ENCODE measurements at regions not wholly inside any gene's neighbourhood (a gene's known extent, or its start where the extent isn't known, plus 50 kb on each side); places are given as distances from the start of the nearest gene placed in this dataset.
"Not testable (repeated sequence)": the region's sequence is repeated elsewhere in the genome, so short reads cannot be mapped to it uniquely, and the experiment has no call there.

DNA sequence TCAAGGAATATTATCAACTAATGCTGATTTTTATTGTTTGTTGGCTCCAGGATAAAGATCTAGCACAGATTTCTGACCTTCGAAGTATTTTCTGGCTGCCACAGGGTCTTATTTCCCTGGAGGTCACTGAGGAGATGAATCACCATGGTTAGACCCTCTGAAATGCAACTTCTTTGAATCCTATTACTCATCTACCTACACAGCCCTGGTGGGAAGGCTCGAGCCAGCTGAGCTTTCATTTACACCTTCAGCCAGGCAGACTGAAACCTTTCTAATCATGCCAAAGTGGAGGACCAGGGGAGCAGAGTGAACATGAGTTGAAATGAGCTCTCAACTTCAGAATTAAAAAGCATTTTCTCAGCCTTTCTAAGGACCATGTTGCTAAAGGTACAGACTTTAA lies 130.5 kb downstream of the SMIM20 start:
- no peak for DNase-seq (ENCODE audit: low spot score)

DNA sequence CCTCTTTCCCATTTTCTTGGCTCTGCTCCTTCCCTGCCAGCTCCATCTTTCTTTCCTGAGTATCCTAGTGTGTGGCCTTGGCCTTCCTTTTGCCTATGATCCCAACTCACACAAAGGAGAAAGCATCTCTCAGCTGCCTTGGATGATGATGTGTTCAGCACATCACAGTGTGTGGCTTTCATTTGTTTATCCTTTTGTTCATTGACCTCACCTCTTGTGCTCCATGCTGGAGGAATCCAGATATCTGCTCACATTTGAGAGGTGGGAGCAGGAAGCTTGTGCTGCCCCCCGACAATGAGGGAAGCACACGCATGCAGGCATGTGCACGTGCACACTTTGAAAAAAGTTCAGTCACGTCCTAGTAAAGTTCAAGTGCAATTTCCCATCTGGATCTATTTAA lies 131.0 kb downstream of the SMIM20 start:
- DNase-seq (ENCODE audit: low spot score): no peak

DNA sequence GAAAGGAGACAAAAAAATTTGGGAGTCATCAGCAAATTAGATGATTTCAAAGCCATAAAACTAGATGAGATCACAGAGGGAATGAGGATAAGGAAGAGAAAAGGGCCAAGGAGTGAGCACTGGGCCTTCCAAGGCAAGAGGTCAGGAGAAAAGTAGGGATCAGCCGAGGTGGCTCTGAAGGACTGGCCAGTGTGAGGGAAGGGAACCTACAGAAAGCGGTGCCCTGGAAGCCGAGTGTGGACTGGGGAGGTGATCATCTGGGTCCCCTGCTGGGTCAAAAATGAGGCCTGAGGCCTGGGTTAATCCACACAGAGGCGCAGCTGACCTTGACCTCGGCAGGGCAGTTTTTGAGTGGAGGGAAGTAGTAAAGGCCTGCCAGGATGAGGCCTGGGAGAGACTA lies 133.8 kb downstream of the SMIM20 start:
- DNase-seq (ENCODE audit: low spot score): peak; percentile 51

DNA sequence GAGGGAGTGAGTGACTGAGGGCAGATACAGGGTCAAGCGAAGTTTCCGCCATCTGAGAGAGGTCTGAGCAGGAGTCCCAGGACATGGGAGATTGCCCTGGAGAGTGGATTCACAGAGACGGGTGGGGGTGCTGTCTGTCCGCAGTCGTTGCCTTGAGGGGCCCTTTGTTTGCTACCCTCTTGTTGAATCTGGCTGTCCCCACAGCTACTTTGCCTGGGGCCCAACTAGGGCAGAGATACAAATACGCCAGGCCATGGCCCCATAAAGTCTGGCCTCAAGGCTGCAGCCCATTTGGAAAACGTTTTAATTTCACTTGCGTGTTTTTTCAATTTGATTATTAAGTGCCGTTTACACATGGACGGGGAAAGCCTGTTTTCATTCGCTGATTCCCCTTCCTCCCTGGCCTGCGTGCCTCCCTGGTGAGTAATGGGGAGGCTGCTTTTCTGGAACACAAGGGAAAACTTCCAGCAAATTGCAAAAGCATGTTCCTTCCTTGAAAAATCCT lies 134.4 kb downstream of the SMIM20 start:
- DNase-seq (ENCODE audit: low spot score): peak; percentile 82

DNA sequence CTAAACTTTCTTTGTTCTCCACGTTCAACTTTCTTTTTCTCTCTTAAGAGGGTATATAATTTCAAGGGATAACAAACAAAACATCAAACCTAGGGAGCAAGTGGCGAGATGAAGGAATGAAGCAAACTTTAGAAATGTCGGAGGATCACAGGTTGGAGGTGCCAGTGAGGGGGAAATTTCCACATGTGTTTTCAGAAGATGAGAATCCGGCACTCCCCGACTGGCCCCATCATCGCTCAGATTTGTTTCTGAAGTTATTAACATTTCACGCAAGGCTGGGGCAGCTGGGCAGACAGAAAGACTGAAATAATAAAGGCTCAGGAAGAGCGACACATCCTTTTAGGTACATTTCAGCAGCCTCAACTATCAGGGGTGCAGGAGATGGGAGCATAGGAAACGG lies 134.9 kb downstream of the SMIM20 start:
- no peak for DNase-seq (ENCODE audit: low spot score)

DNA sequence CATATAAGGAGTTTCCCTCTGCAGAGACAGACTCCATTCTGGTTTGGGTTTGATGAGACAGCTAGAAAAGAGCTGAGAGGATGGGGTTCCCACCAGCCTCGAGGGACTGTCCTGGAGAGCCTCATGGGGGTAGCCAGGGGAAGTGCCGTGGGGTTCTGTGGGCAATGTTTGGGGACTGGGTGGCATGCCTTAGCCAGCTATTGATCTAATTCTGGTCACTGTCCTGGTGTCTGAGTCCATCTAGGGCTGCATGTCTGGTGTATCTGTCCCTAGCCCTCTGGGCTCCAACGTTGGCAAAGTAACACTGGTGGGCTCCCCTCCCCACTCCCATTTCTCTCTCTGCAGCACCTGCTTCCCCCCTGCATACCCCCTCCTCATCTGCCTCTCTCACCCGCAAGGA lies 135.4 kb downstream of the SMIM20 start:
- DNase-seq (ENCODE audit: low spot score): peak; percentile 71

DNA sequence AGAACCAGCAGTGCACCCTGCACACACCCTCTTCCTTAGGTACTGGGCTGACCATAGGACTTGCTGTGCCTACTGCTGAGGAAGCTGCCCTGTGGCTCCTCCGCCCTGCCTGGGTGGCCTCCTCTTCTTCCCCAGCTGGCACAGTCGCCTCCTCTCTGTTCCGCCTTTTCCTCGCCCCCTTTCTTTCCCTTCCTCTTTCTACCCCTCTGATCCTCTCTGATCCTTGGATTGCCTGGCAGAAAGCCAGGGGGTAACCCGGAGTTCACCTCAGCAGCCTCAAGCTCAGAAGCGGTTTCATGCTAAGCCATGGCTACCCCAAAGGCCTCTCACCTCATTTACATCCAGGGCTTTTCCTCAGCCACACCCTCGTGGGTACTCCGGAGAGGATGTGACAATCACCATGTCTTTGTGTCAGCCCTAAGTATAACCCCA lies 136.2 kb downstream of the SMIM20 start:
- DNase-seq (ENCODE audit: low spot score): peak; percentile 88

DNA sequence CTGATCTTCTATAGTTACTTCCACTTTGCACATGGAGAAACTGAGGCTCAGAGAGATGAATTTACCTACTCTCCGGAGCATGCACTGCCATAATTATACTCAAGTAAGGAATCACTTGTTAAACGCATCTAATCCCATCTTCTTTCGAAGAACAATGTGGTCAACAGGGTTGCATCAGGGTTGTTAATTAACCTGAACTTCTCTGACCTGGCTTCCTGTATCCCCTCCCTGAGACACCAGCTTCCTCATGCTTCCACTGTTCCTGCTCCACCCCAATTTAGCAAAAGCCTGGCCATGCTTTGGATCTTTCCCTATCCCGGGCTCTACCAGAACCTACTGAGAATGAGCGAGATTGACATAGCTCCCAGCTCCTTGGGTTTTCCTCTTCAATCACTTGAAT lies 136.7 kb downstream of the SMIM20 start:
- DNase-seq (ENCODE audit: low spot score): no peak

DNA sequence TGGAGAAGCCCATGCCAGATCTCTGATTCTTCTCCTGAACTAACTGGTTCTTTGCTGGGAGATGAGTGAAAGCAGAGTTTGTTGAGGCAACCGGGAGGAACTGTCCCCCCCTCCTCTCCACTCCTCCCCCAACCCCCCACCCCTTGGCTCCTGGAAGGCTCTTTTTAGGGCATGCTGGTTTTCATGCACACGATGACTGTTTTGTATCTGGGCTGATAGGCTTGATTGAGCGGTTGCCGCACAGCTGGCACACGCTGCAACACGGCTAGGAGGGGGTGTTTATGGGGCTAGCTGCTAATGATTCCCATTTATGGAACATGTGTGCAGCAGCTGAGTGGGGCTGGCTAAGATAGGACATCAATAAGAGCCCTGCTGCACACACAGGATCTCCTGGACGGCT lies 137.2 kb downstream of the SMIM20 start:
- peak; percentile 45 for DNase-seq (ENCODE audit: low spot score)

DNA sequence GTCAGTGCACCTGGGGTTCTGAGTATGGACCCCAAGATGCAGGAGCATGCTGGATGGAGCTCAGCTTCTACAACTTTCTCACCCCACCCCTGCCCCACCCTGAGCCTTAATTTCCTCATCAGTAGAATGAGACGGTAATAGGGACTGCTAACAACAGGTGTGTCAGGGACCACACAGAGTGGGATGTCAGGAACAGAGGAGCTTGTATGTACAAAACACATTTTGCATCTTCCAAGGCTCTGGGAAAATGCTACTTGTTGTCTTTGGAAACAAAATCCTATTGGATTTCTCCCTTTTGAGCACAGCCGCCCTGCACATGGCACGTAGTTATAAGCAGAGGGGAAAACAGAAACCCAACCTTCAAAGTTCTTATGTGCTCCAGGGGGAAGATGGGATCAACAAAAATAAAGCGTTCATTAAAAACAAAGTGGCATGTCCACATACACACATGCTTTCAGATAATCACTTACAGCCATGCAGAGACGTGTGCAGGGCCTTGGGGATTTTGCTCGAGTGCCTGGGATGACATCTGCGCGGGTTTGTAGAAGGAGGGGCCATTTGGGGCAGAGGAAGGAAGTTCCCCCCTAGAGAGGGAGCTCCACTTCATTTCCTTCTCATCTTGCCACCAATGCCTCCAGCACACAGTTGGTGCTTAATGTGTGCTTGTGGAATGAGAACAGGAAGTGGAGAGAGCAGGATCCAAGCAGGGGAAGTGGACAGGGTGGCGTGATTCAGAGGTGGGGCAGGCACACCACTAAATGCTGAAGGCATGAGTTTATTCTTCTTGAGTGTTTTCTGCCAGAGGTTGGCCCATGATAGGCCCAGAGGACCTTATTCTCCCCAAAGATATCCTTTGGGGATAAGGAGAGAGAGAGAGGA lies 138.9 kb downstream of the SMIM20 start:
- DNase-seq (ENCODE audit: low spot score): no peak

DNA sequence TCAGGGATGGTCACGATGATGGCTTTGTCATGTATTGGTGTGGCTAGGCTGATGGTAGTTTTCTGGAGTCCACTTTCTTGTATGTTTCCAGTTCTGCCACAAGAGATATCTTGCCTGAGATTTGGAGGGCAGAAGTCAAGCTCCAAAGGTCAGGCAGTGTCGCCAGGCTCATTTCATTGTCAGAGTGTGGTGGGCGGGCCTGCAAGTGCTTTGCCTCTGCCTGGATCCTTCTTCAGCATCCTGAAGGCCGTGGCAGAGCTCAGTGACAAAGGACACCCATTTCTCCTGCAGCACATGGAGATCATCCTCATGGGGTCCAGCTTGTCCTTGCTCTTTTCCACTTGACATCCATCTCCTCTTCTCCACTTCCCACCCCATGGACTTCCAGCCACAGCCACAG lies 139.7 kb downstream of the SMIM20 start:
- no peak for DNase-seq (ENCODE audit: low spot score)

DNA sequence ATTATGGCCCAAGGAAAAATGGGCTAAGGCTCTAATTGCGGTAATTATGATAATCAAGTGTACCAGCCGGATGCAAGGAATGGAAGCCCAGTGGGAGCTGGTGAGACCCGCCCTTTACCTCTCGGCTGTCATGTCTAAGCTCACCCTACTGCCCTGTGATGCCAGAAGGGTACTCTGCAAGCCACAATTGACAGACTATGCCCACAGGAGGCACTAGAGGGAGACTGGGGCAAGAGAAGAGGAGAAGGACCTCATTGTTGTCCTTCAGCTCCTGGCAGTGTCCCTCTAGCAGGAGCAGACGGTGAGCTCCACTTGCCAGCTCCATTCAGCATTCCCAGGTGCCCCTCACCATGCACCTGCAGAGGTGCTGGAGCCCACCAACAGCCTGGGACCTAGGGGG lies 141.8 kb downstream of the SMIM20 start:
- DNase-seq (ENCODE audit: low spot score): no peak

DNA sequence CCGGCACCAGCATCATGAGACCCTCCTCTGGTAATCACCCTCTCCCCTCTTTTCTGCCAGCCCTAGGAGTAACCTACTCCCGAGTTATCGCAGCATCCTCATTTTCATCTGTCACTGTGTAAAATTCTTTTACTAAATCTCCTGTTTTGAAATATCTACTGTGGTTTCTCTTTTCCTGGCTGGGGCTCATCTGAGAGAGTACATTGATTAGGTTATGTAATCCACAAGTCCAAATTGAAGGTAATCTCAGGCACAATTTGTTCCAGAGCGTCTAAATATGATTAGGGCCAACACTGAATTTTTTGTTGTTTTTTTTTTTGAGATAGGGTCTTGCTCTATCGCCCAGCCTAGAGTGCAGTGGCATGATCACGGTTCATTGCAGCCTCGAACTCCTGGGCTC lies 142.4 kb downstream of the SMIM20 start:
- no peak for DNase-seq (ENCODE audit: low spot score)

DNA sequence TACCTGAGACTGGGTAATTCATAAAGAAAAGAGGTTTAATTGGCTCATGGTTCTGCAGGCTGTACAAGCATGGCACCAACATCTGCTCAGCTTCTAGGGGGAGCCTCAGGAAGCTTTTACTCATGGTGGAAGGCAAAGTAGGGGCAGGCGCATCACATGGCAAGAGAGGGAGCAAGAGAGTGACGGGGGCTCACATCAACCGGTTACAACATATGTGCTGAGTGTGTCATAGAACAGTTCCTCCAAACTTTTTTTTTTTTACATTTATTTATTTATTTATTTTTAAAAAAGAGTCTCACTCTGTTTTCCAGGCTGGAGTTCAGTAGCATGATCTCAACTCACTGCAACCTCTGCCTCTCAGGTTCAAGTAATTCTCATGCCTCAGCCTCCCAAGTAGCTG lies 143.8 kb downstream of the SMIM20 start:
- not testable (repeated sequence) for DNase-seq (ENCODE audit: low spot score)

DNA sequence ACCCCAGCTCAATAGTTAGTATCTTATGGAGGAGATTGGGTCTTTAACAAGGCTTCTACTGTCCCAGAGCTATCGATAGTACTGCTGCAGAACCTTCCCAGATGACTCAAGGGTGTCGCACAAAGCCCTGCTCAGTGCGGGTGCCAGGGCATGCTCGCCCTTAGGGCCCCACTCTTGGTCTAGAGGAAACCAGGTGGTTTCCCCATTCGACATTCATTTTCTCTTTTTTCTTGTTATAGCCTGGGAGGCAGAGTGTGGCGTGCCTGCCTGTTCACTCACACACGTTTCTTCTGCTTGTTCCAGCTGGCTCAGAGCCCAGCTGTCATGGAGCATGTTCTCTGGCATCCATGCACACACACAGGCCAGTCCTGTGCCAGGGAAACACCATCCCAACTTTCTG lies 144.5 kb downstream of the SMIM20 start:
- no peak for DNase-seq (ENCODE audit: low spot score)

DNA sequence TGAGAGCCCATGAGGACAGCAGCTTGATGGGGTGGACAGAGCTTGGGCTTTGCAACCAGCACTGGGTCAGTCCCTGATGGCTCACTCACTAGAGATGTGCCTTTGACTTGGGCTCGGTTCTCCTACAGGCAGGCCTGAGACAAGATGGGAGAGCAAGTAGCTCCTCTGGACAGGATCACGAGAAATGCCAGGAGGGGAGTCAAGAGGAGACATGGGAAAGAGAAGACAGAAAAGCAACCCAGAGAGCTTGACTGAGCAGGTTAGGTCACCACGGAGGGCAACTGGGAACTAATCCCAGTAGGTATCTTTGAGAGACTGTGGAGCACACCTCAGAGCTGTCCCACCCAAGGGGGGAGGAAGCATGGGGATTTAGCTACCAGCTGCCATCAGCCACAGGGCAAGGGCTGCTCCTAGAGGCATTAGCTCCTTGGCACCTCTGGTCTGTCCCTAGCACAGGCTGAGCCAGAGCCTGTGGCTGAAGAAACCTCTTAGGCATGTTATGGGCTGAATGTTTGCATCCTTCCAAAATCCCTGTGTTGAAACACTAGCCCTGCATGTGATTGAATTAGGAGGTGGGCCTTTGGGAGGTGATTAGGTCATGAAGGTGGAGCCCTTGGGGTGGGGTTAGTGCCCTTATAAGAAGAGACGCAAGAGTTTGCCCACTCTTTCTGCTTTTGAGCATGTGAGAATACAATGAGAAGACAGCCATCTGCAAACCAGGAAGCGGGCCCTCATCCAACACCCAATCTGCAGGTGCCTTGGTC lies 145.6 kb downstream of the SMIM20 start:
- no peak for DNase-seq (ENCODE audit: low spot score)

DNA sequence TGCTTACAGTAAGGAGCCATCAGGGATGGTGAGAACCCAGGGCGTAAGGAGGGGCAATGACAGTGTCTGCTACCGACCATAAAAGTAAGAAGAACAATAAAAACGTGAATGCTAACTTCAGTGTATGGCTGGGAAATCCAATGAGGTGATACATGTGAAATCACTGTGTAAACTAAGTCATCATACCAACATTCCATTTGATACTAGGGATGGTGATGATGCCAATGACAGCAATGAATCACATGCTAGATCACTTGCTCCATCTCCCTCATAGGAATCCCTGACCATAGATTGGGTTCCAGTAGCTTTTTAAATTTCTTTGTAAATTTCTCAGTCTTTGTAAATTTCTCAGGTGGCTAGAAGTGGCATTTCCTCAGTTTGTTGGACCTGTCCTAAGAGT lies 146.3 kb downstream of the SMIM20 start:
- DNase-seq (ENCODE audit: low spot score): no peak

DNA sequence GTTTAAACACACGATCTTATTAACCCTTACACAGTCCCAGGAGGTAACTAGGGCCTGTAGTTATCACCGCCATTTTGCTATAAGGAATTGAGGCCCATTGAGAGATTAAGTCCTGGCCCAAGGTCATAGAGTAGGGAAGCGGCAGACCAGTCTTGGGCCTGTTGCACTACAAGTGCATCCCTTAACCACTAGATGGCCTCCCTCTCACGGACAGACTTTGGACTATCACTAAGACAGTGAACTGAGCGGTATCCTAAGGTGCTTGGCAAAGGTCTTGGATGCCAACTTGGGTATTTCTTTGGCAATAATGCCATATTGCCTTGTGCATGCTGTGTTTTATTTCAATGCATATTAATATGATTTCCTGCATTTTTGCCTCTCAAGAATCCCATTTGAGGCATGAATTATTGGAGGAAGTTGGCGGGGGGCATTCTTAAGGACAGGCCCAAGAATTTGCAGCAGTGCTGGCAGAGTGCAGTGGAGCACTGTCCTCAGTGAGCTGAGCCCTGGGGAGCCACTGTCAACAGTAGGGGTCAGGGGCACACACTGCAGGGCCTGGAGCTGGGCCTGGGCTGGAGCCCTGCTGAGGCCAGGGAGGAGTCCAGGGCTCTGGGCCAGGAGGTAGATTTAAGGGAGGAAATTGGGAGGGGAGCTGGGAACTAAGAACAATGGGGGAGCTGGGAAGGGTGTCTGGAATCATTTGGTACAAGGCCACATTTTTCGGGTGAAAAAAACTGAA lies 147.4 kb downstream of the SMIM20 start:
- DNase-seq (ENCODE audit: low spot score): no peak

DNA sequence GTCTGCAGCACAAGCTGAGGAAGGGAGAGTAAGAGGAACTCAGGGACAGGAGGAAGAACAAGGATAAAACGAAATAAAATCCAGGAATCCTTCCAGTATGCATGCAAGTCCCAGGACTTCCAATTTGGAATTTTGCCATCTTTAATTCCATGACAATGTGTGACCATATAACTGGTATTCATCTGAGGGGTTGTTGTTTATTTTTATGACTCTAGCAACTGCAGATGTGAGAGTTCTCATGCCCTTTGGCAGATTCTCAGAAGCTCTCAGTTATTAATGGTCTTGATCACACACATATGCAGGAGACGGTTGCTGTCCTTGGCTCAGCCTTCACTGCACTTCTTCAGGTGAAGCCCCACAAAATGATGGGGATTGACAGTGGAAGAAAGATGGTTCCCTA lies 148.2 kb downstream of the SMIM20 start:
- DNase-seq (ENCODE audit: low spot score): no peak

DNA sequence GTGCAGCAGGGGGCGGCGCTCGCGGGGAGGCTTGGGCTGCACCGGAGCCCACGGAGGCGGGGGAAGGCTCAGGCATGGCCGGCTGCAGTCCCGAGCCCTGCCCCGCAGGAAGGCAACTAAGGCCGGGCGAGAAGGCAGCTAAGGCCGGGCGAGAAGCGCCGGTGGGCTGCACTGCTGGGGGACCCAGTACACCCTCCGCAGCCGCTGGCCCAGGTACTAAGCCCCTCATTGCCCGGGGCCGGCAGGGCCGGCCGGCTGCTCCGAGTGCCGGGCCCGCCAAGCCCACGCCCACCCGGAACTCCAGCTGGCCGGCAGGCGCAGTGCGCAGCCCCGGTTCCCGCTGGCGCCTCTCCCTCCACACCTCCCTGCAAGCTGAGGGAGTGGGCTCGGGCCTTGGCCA lies 150.0 kb downstream of the SMIM20 start:
- DNase-seq (ENCODE audit: low spot score): not testable (repeated sequence)

DNA sequence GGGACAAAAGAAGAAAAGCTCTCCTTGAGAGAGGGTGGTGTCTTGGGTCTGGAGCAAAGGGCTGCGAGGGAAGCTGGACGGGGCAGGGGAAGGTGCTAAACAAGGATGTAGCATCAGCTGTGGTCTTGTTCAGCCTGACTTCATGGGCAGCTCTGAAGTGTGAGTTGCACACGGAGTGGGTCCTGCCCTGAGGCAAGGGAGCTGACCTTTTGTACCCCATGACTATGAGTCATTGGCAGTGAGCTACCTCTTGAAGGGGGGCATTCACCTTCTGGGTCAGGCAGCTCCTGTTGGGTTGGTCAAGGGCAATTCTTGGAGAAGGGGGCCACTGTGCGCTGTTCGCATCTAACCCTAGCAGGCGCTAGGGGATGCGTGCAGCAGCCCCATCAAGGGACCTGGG lies 151.8 kb downstream of the SMIM20 start:
- DNase-seq (ENCODE audit: low spot score): no peak

DNA sequence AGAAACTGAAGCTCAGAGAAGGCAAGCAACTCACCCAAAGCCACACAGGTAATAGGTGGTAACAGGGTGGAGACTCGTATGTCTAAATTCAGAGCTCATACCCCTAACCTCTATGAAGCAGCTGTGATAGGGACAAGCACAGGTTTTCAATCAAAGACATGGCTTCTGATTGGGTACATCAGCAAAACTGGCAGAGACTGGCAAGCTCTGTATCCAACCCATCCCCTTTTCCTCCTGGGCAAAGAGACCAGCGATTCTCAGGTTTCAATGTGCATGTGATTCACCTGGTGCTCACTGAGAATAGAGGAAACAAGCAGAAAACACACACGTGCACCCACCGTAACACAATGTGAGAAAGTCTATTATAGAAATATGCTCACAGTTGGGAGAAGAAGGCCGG lies 153.0 kb downstream of the SMIM20 start:
- no peak for DNase-seq (ENCODE audit: low spot score)

Measured in mesenteric fat pad (tissue), 1 donor.